ENCODE measurements at regions not wholly inside any gene's neighbourhood (a gene's known extent, or its start where the extent isn't known, plus 50 kb on each side); places are given as distances from the start of the nearest gene placed in this dataset.

DNA sequence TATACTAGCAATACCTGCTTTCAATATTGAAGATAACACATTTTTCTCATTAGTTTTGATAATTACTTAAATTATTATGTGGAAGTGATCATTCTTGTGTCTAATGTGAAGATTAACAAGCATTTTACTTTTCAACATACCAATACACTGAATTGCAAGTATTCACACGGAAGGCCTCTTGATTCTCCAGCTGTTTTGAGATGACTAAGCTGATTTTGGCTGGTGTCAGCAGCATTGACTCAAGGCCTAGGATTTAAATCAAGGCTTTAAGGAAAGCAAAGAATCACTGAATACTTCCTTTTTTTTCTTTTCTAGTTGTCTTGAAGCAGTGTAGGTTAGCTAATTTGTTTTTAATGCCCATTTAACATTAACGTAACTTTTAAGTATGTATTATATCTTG, 373.7 kb downstream of the SRGAP2C start:
- H3K4me3 ChIP-seq (ENCODE audit: low read depth in 1 of 3, low read length in 3 of 3): no peak overlapping the region
- no peaks in the 10 kb centered on the region for H3K4me1 ChIP-seq (ENCODE audit: control insufficient read depth in 4 of 4, insufficient read depth in 4 of 4, low read length in 3 of 4)
- no peaks in the 10 kb centered on the region for H3K9me3 ChIP-seq (ENCODE audit: control insufficient read depth in 4 of 4, low read length in 3 of 4)
- H3K27me3 ChIP-seq (ENCODE audit: control insufficient read depth in 4 of 4, insufficient read depth in 4 of 4, low read length in 3 of 4): no peaks in the 10 kb centered on the region
- no peak overlapping the region for H3K9ac ChIP-seq (ENCODE audit: low read depth in 1 of 2, low read length in 2 of 2)
- no peak for TF ChIP-seq RXRA (IDR thresholded peaks at IDR 0.05)
- TF ChIP-seq NR2F2 (IDR thresholded peaks at IDR 0.05): no peak
- TF ChIP-seq, protein P1, sequence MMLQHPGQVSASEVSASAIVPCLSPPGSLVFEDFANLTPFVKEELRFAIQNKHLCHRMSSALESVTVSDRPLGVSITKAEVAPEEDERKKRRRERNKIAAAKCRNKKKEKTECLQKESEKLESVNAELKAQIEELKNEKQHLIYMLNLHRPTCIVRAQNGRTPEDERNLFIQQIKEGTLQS (IDR thresholded peaks at IDR 0.05): no peak
- TF ChIP-seq YY1 (IDR thresholded peaks at IDR 0.05): no peak
- no peak for TF ChIP-seq HNF4A (conservative IDR thresholded peaks at IDR 0.05)
- TF ChIP-seq FOXA2 (IDR thresholded peaks at IDR 0.05): no peak
- TF ChIP-seq, protein P2, sequence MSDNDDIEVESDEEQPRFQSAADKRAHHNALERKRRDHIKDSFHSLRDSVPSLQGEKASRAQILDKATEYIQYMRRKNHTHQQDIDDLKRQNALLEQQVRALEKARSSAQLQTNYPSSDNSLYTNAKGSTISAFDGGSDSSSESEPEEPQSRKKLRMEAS (IDR thresholded peaks at IDR 0.05): no peak
- no peak for DNase-seq (ENCODE audit: low spot score)
- 81% methylated on average over 2 of the region's 2 CpGs for WGBS
- no peak overlapping the region for H3K27ac ChIP-seq (ENCODE audit: low read depth in 1 of 2, low read length in 2 of 2)
- peaks cover 0 to 5% (median 0%) of the 10 kb centered on the region in 4 donors for H3K36me3 ChIP-seq (ENCODE audit: control insufficient read depth in 4 of 4, insufficient read depth in 3 of 4, low read depth in 1 of 4, low read length in 3 of 4)

DNA sequence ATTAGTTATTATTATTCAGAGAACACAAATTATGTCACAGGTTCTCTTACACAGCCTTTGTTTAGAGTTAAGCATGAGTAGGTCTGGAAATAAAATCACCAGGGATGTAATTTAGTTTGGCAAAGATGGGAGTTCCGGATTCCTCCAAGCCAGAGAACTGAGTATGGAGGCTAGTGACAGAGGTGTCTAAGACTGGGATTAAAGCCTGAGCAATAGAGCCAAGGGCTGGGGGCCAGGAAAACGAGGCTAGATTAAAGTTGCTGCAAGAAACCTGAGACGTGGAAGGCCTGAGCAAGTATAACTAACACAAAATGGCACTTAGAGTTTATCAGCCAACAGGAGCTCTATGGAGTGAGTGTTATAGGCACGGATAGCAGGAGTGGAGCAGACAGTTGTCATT, 381.6 kb downstream of the SRGAP2C start:
- WGBS: 85% methylated on average over 4 of the region's 4 CpGs
- no peak overlapping the region for H3K4me3 ChIP-seq (ENCODE audit: low read depth in 1 of 3, low read length in 3 of 3)
- no peaks in the 10 kb centered on the region for H3K27me3 ChIP-seq (ENCODE audit: control insufficient read depth in 4 of 4, insufficient read depth in 4 of 4, low read length in 3 of 4)
- DNase-seq (ENCODE audit: low spot score): no peak
- no peak overlapping the region for H3K9ac ChIP-seq (ENCODE audit: low read depth in 1 of 2, low read length in 2 of 2)
- no peak for TF ChIP-seq YY1 (IDR thresholded peaks at IDR 0.05)
- TF ChIP-seq GABPA (IDR thresholded peaks at IDR 0.05 in 1 of 2, conservative IDR thresholded peaks at IDR 0.05 in 1 of 2): no peak
- TF ChIP-seq REST (IDR thresholded peaks at IDR 0.05): no peak
- TF ChIP-seq, protein P2 (IDR thresholded peaks at IDR 0.05): no peak
- TF ChIP-seq RXRA (IDR thresholded peaks at IDR 0.05): no peak
- no peak for TF ChIP-seq HNF4A (conservative IDR thresholded peaks at IDR 0.05)
- no peak for TF ChIP-seq FOXA1 (IDR thresholded peaks at IDR 0.05)
- TF ChIP-seq HNF4G (IDR thresholded peaks at IDR 0.05): no peak
- TF ChIP-seq, protein P3, sequence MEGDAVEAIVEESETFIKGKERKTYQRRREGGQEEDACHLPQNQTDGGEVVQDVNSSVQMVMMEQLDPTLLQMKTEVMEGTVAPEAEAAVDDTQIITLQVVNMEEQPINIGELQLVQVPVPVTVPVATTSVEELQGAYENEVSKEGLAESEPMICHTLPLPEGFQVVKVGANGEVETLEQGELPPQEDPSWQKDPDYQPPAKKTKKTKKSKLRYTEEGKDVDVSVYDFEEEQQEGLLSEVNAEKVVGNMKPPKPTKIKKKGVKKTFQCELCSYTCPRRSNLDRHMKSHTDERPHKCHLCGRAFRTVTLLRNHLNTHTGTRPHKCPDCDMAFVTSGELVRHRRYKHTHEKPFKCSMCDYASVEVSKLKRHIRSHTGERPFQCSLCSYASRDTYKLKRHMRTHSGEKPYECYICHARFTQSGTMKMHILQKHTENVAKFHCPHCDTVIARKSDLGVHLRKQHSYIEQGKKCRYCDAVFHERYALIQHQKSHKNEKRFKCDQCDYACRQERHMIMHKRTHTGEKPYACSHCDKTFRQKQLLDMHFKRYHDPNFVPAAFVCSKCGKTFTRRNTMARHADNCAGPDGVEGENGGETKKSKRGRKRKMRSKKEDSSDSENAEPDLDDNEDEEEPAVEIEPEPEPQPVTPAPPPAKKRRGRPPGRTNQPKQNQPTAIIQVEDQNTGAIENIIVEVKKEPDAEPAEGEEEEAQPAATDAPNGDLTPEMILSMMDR (IDR thresholded peaks at IDR 0.05; ENCODE audit: low read depth, low read length, missing input control): no peak
- TF ChIP-seq TAF1 (conservative IDR thresholded peaks at IDR 0.05): no peak
- no peak for TF ChIP-seq SP1 (IDR thresholded peaks at IDR 0.05)
- TF ChIP-seq, protein P4, sequence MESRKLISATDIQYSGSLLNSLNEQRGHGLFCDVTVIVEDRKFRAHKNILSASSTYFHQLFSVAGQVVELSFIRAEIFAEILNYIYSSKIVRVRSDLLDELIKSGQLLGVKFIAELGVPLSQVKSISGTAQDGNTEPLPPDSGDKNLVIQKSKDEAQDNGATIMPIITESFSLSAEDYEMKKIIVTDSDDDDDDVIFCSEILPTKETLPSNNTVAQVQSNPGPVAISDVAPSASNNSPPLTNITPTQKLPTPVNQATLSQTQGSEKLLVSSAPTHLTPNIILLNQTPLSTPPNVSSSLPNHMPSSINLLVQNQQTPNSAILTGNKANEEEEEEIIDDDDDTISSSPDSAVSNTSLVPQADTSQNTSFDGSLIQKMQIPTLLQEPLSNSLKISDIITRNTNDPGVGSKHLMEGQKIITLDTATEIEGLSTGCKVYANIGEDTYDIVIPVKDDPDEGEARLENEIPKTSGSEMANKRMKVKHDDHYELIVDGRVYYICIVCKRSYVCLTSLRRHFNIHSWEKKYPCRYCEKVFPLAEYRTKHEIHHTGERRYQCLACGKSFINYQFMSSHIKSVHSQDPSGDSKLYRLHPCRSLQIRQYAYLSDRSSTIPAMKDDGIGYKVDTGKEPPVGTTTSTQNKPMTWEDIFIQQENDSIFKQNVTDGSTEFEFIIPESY (IDR thresholded peaks at IDR 0.05): no peak
- TF ChIP-seq FOXA2 (IDR thresholded peaks at IDR 0.05): no peak
- no peak for TF ChIP-seq NR2F2 (IDR thresholded peaks at IDR 0.05)
- no peak for TF ChIP-seq JUND (IDR thresholded peaks at IDR 0.05)
- no peak for TF ChIP-seq RAD21 (IDR thresholded peaks at IDR 0.05)
- TF ChIP-seq, protein P1 (IDR thresholded peaks at IDR 0.05): no peak
- no peak for TF ChIP-seq EGR1 (IDR thresholded peaks at IDR 0.05; ENCODE audit: low read depth in 2 of 2)
- no peak overlapping the region for H3K27ac ChIP-seq (ENCODE audit: low read depth in 1 of 2, low read length in 2 of 2)
- H3K36me3 ChIP-seq (ENCODE audit: control insufficient read depth in 4 of 4, insufficient read depth in 3 of 4, low read depth in 1 of 4, low read length in 3 of 4): peaks cover 0 to 5% (median under 1%) of the 10 kb centered on the region in 4 donors
- H3K4me1 ChIP-seq (ENCODE audit: control insufficient read depth in 4 of 4, insufficient read depth in 4 of 4, low read length in 3 of 4): no peaks in the 10 kb centered on the region
- no peaks in the 10 kb centered on the region for H3K9me3 ChIP-seq (ENCODE audit: control insufficient read depth in 4 of 4, low read length in 3 of 4)
